OCI-M1 (cell line): ENCODE measurements at regions not wholly inside any gene's neighbourhood (a gene's known extent, or its start where the extent isn't known, plus 50 kb on each side); places are given as distances from the start of the nearest gene placed in this dataset.

ENCODE experiments used
- DNase-seq: peaks from one replicate; lab custom pipeline; 2025; lab: John Stamatoyannopoulos, UW

DNA sequence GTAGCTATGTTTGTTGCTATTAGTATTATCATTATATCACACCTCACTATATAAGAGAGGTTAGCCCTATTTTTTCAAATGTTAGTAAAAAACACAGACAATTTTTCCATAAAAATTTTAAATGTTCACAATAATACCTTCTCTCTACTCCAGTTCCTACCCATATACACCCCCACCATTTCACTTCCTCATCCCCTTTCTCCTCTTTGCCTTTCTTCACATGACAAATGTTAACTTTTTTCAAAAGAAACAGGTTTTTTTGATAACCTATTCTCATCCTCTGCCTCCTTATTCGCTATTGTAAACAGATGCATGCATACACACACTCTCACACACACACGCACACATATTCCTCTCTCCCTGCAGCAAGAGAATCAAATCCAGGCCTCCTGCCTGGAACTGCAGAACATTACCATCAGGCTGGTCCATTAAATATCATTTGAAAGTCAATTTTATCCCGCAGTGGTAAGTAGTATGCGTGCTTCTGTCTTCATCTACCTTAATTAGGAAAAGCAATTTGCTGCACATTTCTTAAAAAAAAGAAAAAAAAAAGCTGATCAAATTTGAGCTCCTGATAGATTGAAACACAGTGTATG, 55.5 kb downstream of the MID1IP1 start:
- no peak for DNase-seq

DNA sequence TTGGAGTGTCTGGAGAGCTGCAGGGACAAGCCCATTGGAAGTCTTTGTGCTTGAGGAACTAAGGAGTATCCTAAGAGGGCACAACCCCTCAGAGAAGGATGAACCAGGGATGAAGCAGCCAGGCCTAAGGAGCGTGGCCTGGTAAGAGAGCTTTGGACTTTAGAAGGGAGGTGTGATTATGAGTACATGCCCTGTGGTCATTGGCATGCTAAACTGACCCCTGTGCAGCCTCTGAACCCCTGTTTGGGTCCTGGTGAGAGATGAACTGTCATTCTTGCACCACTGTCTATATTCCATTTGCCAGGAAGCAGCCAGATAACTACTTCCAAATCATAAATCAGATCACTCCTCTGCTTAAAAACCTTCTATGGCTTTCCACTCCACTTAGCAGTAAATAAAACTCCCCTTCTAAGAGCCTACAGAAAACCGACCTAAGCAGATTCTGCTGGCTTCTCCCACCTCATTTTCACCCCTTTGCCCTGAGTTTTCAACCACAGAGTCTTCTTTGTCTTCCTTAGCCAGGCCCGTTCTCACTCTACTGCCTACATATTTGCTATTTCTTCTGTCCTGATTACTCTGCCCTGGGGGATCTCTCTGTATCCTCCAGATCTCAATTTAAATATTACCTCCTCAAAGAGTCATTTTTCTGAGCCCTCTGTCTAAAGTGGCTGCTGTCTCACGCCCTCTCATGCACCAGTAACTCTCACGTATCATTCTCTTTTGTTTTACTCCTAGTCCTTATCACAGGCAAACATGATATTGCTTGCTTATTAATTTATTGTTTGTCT, 56.7 kb downstream of the MID1IP1 start:
- no peak for DNase-seq

DNA sequence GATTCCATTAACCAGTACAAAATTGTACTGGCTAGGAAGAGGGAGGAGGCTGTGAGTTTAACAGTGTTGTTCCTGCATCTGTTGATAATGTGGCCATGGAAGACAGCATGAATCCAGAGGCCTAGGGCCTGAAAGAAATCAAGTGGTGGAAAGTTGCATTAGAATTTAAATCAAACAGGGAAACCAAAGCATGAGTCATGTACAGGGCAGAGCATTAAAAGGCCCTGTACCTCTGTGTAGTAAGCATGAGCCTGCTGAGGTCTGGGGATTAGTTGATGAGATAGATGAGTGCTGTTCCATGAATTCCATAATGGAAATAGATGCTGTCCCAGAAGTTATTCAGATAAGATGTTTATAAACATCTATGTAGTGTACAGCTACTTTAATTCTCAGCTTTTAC, 58.3 kb downstream of the MID1IP1 start:
- no peak for DNase-seq

DNA sequence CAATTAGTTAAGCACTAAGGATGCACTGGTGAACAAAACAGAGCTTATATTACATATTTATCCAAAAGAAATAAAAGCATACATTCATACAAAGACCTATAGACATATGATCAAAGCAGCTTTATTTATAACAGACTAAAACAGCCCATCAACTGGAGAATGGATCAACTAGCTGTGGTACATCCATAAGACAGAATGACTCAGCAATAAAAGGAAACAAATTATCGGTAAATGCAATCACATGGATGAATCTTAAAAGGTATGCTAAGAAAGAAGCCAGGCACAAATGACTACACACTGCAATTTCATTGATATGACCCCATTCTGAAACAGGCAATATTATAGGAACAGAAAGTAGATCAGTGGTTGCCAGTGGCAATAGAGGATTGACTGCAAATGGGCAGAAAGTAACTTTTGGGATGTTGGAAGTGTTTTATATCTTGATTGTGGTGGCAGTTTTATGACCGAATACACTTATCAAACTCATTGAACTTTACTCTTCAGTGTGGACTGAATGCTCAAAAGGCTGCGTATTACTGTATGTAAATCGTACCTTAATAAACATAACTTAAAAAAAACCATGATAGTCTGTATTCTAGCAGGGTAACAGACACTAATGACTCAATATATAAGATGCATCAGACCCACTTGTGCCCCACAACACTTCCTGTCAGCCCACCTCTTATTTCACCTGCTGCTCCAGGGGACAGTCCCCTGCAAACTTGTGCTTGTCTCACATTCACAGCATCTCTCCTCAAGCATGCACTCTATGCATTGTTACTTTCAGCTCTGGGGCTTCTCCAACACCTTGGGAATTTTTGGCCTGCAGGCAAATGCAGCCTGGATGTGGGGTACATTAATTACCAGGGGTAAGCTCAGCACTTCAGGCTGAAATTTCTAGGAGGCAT, 59.1 kb downstream of the MID1IP1 start:
- DNase-seq, result no peak

DNA sequence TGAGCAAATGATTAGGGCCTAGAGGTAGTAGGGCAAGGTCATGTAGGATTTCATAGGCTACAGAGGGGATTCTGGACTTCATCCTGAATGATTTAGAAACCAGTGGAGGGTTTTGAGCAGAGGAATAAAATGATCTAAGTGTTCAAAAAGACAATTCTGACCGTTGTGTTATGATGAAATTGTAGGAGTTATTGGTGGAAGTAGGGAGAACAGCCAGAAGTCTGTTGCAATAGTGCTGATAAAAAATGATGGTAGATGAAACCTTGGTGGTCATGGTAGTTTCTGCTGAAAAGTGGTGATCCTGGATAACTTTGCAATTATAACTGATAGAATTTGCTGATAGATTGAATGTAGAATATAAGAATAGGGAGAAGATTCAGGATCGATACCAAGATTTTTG, 60.2 kb downstream of the MID1IP1 start:
- peak; percentile 20 for DNase-seq

DNA sequence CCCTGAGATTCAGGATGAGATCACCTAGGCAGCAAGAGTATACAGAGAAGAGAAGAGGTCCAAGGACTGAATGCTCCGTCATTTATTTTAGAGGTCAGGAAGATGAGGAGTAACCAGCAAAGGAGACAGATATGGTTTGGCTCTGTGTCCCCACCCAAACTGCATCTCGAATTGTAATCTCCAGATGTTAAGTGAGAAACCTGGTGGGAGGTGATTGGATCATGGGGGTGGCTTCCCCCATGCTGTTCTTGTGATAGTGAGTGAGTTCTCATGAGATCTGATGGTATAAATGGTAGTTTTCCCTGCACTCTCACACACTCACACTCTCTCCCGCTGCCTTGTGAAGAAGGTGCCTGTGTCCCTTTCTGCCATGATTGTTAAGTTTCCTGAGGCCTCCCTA, 60.8 kb downstream of the MID1IP1 start:
- DNase-seq, result no peak

DNA sequence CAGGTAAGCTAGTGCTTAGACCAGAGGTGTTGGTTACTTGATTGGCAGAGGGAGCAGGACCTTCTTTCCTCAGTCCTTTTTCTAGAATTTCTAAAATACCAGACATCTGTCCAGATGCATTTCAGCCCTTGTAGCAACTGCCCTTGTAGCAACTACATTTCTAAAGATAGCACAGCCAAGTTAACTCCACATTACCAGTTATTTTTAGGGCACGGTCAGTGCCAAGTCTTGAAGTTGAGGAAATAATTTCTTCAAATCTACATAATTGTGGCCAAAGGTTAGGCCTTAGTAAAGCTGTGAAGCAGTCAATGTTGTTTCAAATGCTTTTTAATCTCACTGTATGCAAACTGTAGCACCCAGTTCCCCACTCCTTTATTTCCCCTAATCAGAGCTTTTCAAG, 62.9 kb downstream of the MID1IP1 start:
- no peak for DNase-seq

DNA sequence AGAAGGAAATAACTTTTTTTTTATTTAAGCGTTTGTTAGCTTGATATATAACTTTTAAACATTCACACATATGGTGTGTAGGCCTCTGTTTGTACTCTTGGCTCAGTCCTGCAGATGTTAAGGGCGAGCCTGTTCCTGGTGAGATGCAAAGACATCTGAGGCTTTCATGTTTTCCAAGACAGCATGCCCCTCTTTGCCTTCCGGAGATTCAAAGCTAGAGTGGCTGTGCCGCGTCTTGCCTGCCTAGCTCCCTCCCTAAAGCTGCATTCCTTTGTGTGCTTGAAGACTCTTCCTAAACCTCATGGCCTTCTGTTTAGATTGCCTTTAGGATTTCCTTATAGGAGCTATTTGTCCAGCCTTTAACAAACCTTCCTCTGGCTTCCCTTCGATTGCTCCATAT, 67.1 kb downstream of the MID1IP1 start:
- DNase-seq, result no peak

DNA sequence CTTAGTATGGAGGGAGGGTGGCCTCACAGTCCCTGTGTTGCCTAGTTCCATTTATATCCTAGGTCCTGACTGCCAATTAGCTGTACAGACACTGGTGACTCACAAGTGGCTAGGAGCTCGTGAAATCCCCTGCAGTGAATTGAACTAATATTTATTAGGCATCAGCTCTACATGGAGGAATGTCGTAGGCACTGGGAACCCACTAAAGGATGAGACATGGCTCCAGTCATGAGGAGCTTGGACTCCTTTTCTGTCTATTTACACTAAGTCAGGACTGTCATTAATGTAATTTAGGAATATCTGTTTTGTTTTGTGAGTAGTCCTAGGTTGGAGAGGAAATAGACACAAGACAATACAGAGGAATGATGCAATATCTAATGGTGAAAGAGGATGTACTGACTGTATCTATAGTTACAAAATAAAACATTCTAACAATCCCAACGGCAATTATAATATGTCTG, 67.7 kb downstream of the MID1IP1 start:
- DNase-seq, result peak; percentile 36

DNA sequence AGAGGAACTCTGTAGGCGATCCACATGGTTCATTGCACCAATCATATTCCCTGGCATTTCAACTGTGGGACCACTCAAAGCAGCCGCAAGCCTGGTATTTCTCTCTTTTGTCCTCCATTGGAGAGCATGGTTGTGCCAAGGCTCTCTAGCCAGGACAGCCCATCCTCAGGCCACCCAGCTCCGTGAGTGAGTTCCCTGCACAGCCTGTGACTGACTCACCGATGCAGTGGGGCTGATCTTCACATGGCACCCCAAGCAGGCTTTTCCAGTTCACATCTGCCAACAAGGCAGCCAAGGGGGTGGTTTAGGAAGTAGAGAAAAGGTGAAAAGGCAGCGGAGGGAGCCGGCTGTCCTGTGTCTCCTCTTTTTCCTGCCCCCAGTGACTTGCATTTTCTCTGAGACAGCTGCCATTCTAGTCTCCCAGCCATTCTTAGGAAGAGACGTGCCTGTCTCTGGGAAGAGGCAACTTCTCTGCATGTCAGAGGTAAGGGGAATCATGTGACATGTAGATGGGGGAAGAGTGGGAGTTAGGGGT, 69.2 kb downstream of the MID1IP1 start:
- DNase-seq, result no peak

DNA sequence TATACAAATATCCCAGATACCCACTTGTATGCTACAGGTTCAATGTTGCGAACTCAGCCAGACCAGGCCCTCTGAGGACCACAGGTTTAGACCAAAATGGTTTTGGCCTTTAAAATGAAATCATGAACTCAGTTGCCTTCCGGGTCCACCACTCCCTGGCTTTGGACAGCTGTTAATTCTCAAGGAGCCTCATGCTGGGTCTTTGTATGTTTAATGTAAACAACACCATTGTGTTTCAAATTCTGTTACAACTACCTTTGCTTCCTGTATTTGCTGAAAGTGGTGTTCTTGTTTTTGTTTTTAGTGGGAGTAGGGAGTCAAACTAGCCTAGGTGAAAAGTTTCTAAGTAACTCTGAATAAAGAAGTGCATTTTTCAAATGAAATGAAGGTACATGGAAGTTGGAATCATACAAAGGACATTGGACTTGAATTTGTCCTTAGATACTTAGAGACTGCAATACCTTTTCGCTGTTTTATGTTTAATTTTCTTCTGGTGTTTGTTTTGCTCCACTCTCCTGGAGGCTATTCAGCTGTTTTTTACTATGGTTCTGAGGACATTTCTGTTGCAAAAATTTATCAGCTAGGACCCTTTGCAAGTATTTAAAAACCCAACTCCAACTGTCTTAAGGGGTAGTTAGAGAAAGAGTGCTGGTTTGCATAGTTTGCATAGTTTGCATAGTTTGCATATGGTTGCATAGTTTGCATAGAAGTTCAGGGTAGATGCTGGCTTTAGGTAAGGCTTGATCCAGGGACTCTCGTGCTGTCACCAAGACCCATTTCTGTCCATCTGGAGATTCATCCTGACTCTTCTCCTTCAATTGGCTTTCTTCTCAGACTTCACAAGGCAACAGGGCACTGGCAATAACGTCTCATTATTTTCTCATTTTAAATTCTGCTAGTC, 70.1 kb downstream of the MID1IP1 start:
- no peak for DNase-seq

DNA sequence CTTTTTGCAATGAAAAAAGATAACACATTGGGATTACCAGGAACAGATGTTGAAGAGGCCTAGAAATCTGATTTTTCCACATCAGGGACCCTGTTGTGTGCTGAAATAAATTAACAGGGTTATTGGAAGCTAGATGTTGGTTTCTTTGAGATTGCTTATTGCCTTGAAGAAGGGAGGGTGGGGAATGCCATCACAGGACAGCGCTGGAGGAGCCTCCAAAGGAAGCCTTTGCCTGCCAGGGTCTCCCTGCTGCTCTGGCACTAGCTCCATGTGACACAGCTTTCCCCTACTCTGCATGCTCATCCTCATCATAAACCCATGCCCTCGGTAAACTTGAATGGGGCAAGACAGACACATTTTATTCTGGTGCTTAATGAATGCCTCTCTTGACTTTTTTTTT, 76.1 kb downstream of the MID1IP1 start:
- DNase-seq, result no peak

DNA sequence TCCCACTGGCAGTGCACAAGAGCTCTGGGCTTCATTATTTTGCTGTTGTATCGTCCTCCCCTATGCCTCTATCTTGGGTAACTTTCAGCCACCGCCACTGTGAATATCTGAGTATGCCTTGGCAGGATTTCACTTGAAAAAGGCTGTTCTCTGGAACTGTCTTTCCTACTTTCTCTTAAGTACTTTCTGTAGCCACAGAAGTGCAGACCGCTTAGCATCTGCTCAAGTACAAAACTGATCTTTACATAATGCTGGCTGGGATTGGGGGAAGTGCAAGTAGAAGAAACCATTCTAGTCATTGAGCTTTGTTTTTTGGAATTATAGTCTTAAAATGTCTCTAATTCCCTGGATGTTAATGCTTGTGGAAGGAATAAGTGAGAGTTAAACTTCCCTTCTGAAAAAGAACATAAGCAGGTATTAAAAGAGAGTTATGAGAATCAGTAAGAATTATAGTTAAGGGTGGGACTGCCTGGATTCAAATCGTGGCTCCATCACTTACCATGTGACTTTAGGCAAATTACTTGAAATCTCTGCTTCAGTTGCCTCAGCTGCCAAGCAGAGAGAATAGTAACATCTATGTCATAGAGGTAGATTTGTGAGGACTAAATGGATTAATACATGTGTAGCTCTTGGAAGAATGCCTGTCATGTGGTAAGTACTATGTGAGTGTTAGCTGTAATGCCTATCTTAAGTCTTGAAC, 77.5 kb downstream of the MID1IP1 start:
- DNase-seq, result no peak

DNA sequence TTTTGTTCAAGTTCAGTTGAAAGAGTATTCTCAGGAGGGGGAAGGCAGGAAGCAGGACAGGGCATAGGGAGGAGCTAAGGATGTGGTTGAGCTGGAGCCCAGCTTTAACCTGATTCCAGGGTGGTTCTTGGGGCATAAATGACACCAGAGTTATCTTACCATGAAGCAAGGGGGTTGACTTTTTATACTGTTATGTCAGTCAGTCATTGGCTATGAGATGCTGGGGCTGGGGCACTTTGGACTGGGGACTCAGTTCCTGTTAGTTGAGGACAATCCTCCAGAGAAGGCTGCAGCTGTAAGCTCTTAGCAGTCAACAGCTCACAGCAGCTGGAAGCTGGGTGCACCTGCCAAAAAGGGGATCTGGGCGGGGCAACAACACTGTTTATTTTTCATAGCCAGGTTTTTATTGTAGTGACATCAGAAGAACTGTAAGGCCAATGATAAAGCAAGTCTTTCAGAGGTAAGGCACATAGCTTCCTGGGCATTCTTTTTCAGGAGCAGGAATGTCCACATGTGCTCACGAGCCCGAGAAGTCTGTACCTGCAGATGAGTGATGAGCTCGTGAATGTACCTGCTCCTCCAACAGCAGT, 78.5 kb downstream of the MID1IP1 start:
- DNase-seq, result peak; percentile 30

DNA sequence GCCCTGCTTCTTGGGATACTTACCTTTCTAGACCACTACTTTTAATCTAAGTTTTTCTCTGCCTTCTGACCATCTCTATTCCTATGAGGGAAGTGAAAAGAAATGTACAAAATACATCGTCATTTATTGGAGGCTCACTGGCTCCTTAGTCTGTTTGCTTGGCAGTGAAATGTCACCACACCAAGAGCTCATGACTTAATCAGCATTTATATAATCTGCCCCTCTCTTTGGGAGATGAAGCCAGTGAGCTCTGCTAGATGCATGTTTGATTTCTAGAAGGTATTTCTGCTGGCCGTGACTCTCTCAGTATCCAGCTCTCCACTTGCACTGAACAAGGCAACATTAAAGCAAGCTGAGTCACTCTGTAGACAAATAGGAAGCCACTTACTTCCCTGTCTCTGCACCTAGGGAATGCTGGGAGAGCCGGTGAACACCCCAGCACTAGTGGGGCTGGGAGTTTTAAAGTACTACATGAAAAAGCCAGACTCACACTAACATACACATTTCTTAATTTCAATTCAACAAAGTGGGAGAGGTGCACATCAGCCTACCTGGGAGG, 79.1 kb downstream of the MID1IP1 start:
- DNase-seq, result peak; percentile 11

DNA sequence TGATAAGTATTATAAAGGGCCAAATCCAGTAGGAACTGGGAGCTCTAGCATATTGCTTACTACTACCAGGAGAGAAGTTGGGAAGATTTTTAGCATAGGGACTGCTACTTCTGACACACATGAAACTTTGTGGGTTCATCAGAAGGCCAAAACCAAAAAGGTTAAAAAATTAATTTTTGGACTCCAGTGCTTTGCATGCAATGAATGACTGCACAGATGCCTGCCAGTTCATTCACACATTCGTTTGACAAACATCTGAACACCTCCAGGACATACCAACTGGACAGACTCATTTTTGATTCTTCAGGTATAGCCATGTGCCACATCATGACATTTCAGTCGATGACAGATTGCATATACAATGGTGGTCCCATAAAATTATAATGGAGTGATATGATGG, 79.8 kb downstream of the MID1IP1 start:
- DNase-seq, result no peak

DNA sequence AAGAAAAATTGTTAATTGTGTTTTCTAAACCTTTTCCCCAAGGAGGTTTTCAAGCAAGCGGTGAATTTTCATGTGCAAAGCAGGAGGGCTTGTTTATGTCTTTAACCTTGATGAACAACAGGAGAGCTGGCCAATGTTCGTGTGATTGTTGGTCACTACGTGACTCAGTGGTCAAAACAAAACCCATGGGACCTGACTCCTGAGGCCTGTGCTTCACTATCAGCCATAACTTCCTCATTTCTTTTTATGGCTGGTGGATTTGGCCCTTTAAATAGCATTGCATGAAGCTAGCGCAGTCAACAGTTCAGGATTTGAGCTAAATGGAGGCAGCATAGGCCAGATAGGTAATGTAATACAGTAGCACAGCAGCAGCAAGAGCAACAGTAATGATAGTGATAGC, 80.5 kb downstream of the MID1IP1 start:
- peak; percentile 60 for DNase-seq

DNA sequence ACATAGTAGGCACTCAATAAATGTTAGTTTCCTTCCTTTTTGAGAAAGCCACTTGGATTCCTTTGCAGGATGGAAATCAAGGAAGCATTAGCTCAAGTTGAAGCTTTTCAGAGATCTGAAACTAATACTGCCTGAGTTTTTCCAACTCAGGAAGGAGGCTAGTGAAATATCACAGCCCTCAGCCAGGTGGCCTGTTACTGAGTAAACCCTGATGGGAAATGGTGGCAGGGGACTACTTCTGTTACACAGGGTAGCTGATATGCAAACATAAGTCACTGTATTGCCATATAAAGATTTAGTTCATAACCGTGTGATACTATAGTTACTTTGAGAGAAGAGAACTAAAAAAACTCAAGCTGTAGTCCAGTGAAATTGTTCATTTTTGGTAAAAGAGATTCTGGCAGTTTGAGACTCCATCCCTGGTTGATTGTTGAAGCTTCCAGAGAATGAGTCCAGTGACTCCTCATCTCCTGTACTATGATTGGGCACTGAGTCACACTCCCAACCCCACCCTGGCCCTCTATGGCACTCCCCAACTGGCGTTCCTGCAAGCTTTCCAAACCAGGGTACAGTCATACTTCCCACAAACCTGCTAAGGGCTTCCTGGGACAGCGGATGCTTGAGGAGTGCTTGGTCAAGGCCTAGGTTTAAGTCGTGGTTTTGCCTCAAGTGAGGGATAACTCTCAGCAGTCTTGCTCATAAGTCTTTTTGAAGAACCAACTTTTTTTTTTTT, 81.8 kb downstream of the MID1IP1 start:
- DNase-seq, result no peak

DNA sequence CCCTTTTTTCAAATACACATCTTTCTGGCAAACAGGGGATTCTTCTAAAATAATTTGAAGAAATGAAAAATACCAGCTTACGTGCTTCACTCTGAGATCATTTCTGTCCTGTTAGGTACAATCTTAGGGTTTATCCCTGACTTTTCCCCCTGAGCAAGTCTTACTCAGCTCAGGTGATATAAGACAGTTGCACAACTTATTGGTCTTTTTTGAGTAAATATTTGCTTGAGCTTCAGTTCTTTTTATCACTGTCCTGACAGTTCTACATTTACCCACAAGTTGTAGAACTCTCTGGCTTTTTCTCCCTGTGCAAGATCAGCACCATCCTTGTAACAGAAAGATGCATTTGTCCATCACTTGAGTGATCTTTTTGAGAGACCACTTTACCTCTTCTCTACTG, 84.9 kb downstream of the MID1IP1 start:
- DNase-seq, result no peak
